KMS-11 (cell line): ENCODE measurements at regions not wholly inside any gene's neighbourhood (a gene's known extent, or its start where the extent isn't known, plus 50 kb on each side); places are given as distances from the start of the nearest gene placed in this dataset.

ENCODE experiments used
- H2AFZ ChIP-seq: fragments of 200-600 bp; sonication (generic); 2 replicates; pipeline ENCODE4 v1.6.1; 2016; ENCODE audit warnings: antibody characterized with exemption, mixed run types, low read depth
- H3K27ac ChIP-seq: fragments of 200-600 bp; sonication (generic); 2 replicates; pipeline ENCODE4 v1.6.1; 2016; ENCODE audit warnings: mild to moderate bottlenecking, mixed run types
- H3K27me3 ChIP-seq: fragments of 200-600 bp; sonication (generic); 2 replicates; pipeline ENCODE4 v1.6.1; 2017; ENCODE audit warnings: mild to moderate bottlenecking, low read depth, mixed run types, moderate library complexity; ENCODE audit not compliant: insufficient read depth
- H3K36me3 ChIP-seq: fragments of 200-600 bp; sonication (generic); 2 replicates; pipeline ENCODE4 v1.6.1; 2017; ENCODE audit warnings: mild to moderate bottlenecking, mixed run types; ENCODE audit not compliant: insufficient read depth
- H3K4me1 ChIP-seq: fragments of 200-600 bp; sonication (generic); 2 replicates; pipeline ENCODE4 v1.6.1; 2016; ENCODE audit warnings: mild to moderate bottlenecking, low read depth, mixed run types; ENCODE audit not compliant: poor library complexity, severe bottlenecking
- H3K4me2 ChIP-seq: fragments of 200-600 bp; sonication (generic); 2 replicates; pipeline ENCODE4 v1.7.0; 2016; ENCODE audit warnings: mild to moderate bottlenecking, mixed run types
- H3K4me3 ChIP-seq: fragments of 200-600 bp; sonication (generic); IDR thresholded peaks from 2 replicates; pipeline ENCODE4 v1.6.1; 2017; ENCODE audit warnings: low read depth, low read length, mixed read lengths; ENCODE audit not compliant: insufficient read depth
- H3K79me2 ChIP-seq: fragments of 200-600 bp; sonication (generic); 2 replicates; pipeline ENCODE4 v1.6.1; 2016; ENCODE audit warnings: low read depth, mixed run types; ENCODE audit not compliant: insufficient read depth
- H3K9ac ChIP-seq: fragments of 200-600 bp; sonication (generic); 2 replicates; pipeline ENCODE4 v1.6.1; 2016; ENCODE audit warnings: mild to moderate bottlenecking, mixed run types
- H4K20me1 ChIP-seq: fragments of 200-600 bp; sonication (generic); 2 replicates; pipeline ENCODE4 v1.6.1; 2016; ENCODE audit warnings: mild to moderate bottlenecking, mixed run types; ENCODE audit not compliant: insufficient read depth
- TF ChIP-seq, protein P1 (sequence below): fragments of 200-600 bp; sonication (generic); conservative IDR thresholded peaks from 2 replicates; pipeline ENCODE4 v1.6.1; 2017; ENCODE audit warnings: low read depth, mild to moderate bottlenecking, antibody characterized with exemption, low read length, moderate library complexity, mixed read lengths

DNA sequence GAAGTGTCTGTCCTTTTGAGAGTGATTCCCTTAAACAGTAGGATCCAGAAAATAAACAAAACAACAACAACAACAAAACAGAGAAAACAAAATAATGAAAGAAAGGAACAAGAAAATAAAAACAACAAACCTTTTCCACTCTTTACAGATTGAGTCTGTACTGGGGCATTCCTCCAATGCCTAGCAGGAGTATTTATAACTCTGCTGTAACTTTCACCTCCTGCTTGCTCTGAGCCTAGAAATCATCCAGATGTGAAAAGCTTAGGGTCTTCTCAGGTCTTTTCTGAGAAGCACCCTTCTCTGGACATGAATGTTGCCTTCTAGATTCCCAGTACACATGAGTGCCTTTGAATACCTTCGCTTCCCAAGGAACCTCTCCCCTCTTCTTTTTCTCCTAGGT is 1239.4 kb downstream of the CNTNAP5 start:
- H3K4me1 ChIP-seq: peaks cover 6% of the 10 kb centered on the region
- H4K20me1 ChIP-seq: no peaks in the 10 kb centered on the region
- TF ChIP-seq, protein P1, sequence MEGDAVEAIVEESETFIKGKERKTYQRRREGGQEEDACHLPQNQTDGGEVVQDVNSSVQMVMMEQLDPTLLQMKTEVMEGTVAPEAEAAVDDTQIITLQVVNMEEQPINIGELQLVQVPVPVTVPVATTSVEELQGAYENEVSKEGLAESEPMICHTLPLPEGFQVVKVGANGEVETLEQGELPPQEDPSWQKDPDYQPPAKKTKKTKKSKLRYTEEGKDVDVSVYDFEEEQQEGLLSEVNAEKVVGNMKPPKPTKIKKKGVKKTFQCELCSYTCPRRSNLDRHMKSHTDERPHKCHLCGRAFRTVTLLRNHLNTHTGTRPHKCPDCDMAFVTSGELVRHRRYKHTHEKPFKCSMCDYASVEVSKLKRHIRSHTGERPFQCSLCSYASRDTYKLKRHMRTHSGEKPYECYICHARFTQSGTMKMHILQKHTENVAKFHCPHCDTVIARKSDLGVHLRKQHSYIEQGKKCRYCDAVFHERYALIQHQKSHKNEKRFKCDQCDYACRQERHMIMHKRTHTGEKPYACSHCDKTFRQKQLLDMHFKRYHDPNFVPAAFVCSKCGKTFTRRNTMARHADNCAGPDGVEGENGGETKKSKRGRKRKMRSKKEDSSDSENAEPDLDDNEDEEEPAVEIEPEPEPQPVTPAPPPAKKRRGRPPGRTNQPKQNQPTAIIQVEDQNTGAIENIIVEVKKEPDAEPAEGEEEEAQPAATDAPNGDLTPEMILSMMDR: no peak
- no peak overlapping the region for H3K4me2 ChIP-seq
- H3K36me3 ChIP-seq: no peaks in the 10 kb centered on the region
- no peaks in the 10 kb centered on the region for H3K79me2 ChIP-seq
- no peak overlapping the region for H3K4me3 ChIP-seq
- H2AFZ ChIP-seq: no peak overlapping the region
- H3K9ac ChIP-seq: no peak overlapping the region
- no peak overlapping the region for H3K27ac ChIP-seq
- no peaks in the 10 kb centered on the region for H3K27me3 ChIP-seq

DNA sequence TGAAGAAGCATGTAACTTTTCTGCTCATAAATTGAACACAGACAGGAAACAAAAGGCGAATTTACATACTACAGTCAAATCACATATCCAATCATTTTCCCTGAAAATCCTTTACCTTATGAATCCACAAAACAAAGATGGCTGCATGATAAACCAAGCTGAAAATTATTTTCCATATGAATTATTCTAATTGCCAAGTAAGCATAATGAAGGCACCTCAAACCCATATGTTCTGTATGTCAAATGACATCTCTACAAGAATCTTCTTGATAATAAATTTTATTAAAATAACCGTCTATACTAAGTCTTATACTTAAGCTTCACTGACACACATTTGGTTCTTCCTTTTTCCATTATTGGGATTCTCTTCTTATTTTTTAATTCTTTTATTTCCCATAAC is 1242.6 kb downstream of the CNTNAP5 start:
- Histone ChIP-seq H3K79me2 (no peaks in the 10 kb centered on the region), H3K36me3 (no peaks in the 10 kb centered on the region), H2AFZ (no peak overlapping the region), H4K20me1 (no peaks in the 10 kb centered on the region), H3K27me3 (no peaks in the 10 kb centered on the region), H3K4me2 (no peak overlapping the region), H3K9ac (no peak overlapping the region), H3K4me1 (no peaks in the 10 kb centered on the region), H3K27ac (no peak overlapping the region), H3K4me3 (no peak overlapping the region)
- TF ChIP-seq, protein P1: no peak

DNA sequence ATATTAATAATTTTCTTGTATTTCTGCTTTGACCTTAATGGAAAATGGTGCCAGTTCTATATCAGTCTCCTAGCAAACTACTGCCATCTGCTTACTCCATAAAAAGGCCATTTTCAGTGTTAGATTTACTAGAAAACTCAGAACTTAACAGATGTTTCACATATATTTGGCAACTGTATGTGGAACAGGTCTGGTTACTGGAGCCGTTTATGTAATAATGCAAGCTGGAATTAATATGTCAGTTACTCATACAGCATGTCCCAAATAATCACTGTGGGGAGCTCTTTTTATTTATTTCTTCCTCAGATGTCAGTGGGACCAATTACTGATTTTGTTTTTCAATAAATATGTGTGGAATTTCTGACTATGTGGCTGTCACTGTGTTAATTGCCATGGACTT is 1247.6 kb downstream of the CNTNAP5 start:
- no peak overlapping the region for H3K4me2 ChIP-seq
- TF ChIP-seq, protein P1: no peak
- no peaks in the 10 kb centered on the region for H3K79me2 ChIP-seq
- no peaks in the 10 kb centered on the region for H4K20me1 ChIP-seq
- no peaks in the 10 kb centered on the region for H3K27me3 ChIP-seq
- no peak overlapping the region for H3K27ac ChIP-seq
- no peaks in the 10 kb centered on the region for H3K36me3 ChIP-seq
- no peaks in the 10 kb centered on the region for H3K4me1 ChIP-seq
- no peak overlapping the region for H3K9ac ChIP-seq
- H2AFZ ChIP-seq: no peak overlapping the region
- H3K4me3 ChIP-seq: no peak overlapping the region

DNA sequence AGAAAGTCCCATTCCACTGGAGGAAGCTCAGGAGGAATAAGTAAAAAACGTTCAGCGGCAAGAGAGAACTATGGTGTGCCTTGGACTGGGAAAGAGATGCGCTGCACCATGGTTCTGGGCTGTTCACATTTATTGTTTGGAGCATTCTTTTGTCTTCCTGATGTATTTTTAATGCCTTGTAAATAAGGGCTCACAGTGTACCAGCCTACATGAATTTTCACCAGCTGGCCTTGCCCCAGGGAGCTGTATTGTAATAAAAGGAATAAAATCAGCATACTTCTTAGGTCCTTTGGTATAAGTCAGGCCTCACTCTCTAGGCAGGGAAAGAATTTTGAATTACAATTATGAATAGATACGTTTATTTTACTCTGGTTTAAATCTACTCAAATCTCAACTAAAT is 1249.6 kb downstream of the CNTNAP5 start:
- Histone ChIP-seq H2AFZ (no peak overlapping the region), H3K27me3 (no peaks in the 10 kb centered on the region), H3K79me2 (no peaks in the 10 kb centered on the region), H3K4me1 (no peaks in the 10 kb centered on the region), H3K36me3 (no peaks in the 10 kb centered on the region), H3K9ac (no peak overlapping the region), H3K27ac (no peak overlapping the region), H4K20me1 (no peaks in the 10 kb centered on the region), H3K4me3 (no peak overlapping the region), H3K4me2 (no peak overlapping the region)
- TF ChIP-seq, protein P1: no peak
